BE2C (cell line): ENCODE measurements at regions not wholly inside any gene's neighbourhood (a gene's known extent, or its start where the extent isn't known, plus 50 kb on each side); places are given as distances from the start of the nearest gene placed in this dataset.

Experiments
- DNase-seq: peaks from one replicate; pipeline ENCODE4 v3.0.0-alpha.2; 2020
- H3K27me3 ChIP-seq: fragments of 250-450 bp; sonication (Bioruptor Pico); 2 replicates; pipeline ENCODE4 v1.5.1; 2020; ENCODE audit warnings: mild to moderate bottlenecking
- H3K36me3 ChIP-seq: fragments of 250-450 bp; sonication (Bioruptor Pico); 2 replicates; pipeline ENCODE4 v1.5.1; 2020; ENCODE audit warnings: mild to moderate bottlenecking
- H3K4me1 ChIP-seq: fragments of 250-450 bp; sonication (Bioruptor Pico); 2 replicates; pipeline ENCODE4 v1.5.1; 2020
- H3K4me3 ChIP-seq: 2 replicates; pipeline ENCODE4 v1.5.1; 2011; ENCODE audit warnings: low read depth, low read length
- H3K9me3 ChIP-seq: fragments of 250-450 bp; sonication (Bioruptor Pico); 2 replicates; pipeline ENCODE4 v1.5.1; 2020
- CTCF ChIP-seq: IDR thresholded peaks from 2 replicates; pipeline ENCODE4 v1.5.1; 2012; ENCODE audit warnings: mild to moderate bottlenecking, low read depth, low read length

- Histone ChIP-seq H3K27me3 (no peaks in the 10 kb centered on the region), H3K9me3 (no peaks in the 10 kb centered on the region), H3K4me1 (peaks cover 5% of the 10 kb centered on the region), H3K4me3 (no peak overlapping the region), H3K36me3 (no peaks in the 10 kb centered on the region)
- TF ChIP-seq CTCF: peak; percentile 48
- peak; percentile 14 for DNase-seq
Observed at GRCh38 chr1:188668083-188668482, 1809.6 kb downstream of the BRINP3 start.

GRCh38 chr1:188669728-188670382 lies 1807.8 kb downstream of the BRINP3 start:
- Histone ChIP-seq H3K27me3 (no peaks in the 10 kb centered on the region), H3K4me3 (no peak overlapping the region), H3K36me3 (no peaks in the 10 kb centered on the region), H3K9me3 (no peaks in the 10 kb centered on the region), H3K4me1 (peaks cover 5% of the 10 kb centered on the region)
- peak; percentile 46 for DNase-seq
- no peak for TF ChIP-seq CTCF

GRCh38 chr1:188670837-188671236 lies 1806.8 kb downstream of the BRINP3 start:
- no peak for TF ChIP-seq CTCF
- no peak overlapping the region for H3K4me3 ChIP-seq
- peaks cover 5% of the 10 kb centered on the region for H3K4me1 ChIP-seq
- no peak for DNase-seq
- H3K27me3 ChIP-seq: no peaks in the 10 kb centered on the region
- no peaks in the 10 kb centered on the region for H3K36me3 ChIP-seq
- no peaks in the 10 kb centered on the region for H3K9me3 ChIP-seq

GRCh38 chr1:188672153-188672552 lies 1805.5 kb downstream of the BRINP3 start:
- TF ChIP-seq CTCF: no peak
- no peak for DNase-seq

GRCh38 chr1:188689542-188689941 lies 1788.1 kb downstream of the BRINP3 start:
- Histone ChIP-seq H3K4me3 (no peak overlapping the region), H3K36me3 (no peaks in the 10 kb centered on the region), H3K27me3 (no peaks in the 10 kb centered on the region), H3K4me1 (peaks cover 11% of the 10 kb centered on the region; the same call in 1 of the 2 replicates), H3K9me3 (no peaks in the 10 kb centered on the region)
- no peak for TF ChIP-seq CTCF
- no peak for DNase-seq

More at GRCh38 chr1:188672153-188672552, 1805.5 kb downstream of the BRINP3 start:
- no peaks in the 10 kb centered on the region for H3K9me3 ChIP-seq
- peaks cover 5% of the 10 kb centered on the region for H3K4me1 ChIP-seq
- no peaks in the 10 kb centered on the region for H3K36me3 ChIP-seq
- no peak overlapping the region for H3K4me3 ChIP-seq
- no peaks in the 10 kb centered on the region for H3K27me3 ChIP-seq

- DNase-seq: no peak
- H3K4me1 ChIP-seq: no peaks in the 10 kb centered on the region
- no peak for TF ChIP-seq CTCF
- no peaks in the 10 kb centered on the region for H3K36me3 ChIP-seq
- H3K27me3 ChIP-seq: no peaks in the 10 kb centered on the region
- no peaks in the 10 kb centered on the region for H3K9me3 ChIP-seq
- no peak overlapping the region for H3K4me3 ChIP-seq
Observed at GRCh38 chr1:188700116-188700515, 1777.5 kb downstream of the BRINP3 start.
